Nephron progenitor cell (in vitro differentiated cells): ENCODE measurements at regions not wholly inside any gene's neighbourhood (a gene's known extent, or its start where the extent isn't known, plus 50 kb on each side); places are given as distances from the start of the nearest gene placed in this dataset.

Experiments
- DNase-seq: peaks from one replicate; pipeline ENCODE4 v3.0.0; 2021
- H3K27ac Mint-ChIP-seq: 2 replicates; pipeline ENCODE4 v1.8.0; 2021; ENCODE audit warnings: mild to moderate bottlenecking, moderate library complexity, mixed read lengths
- H3K27me3 Mint-ChIP-seq: 2 replicates; pipeline ENCODE4 v1.8.0; 2021; ENCODE audit warnings: mild to moderate bottlenecking, low read depth, mixed read lengths; ENCODE audit not compliant: poor library complexity
- H3K36me3 Mint-ChIP-seq: 2 replicates; pipeline ENCODE4 v1.8.0; 2021; ENCODE audit warnings: low read depth, mixed read lengths
- H3K4me1 Mint-ChIP-seq: 2 replicates; pipeline ENCODE4 v1.8.0; 2021; ENCODE audit warnings: mixed read lengths
- H3K4me3 Mint-ChIP-seq: 2 replicates; pipeline ENCODE4 v1.8.0; 2021; ENCODE audit warnings: mild to moderate bottlenecking, moderate library complexity, mixed read lengths
- H3K9me3 Mint-ChIP-seq: 2 replicates; pipeline ENCODE4 v1.8.0; 2021; ENCODE audit warnings: mild to moderate bottlenecking, moderate library complexity, mixed read lengths
- TF ChIP-seq, protein P1 (sequence below): fragments of 200-600 bp; sonication (generic); IDR thresholded peaks from 2 replicates; pipeline ENCODE4 v1.5.0; 2021; ENCODE audit warnings: antibody characterized with exemption

DNA sequence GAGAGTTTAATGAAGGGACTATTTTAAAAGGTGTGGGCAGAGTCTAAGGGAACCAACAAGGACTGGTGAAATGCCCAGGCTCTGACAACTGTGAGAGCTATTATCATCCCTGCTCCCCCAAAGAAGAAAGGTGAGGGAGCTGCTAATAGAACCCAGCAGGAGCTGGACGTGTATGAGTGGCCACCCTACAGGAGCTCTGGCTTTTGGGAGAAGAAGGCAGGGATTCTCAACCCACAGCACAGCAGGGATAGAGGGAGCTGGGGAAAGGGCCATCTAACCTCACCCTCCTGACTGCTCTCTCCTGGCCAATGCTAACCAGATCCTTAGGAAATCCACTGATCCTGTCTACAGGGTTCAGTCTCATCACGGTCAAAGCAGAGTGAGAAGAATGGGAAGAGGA lies 57.1 kb downstream of the GRIN2B start:
- no peak overlapping the region for H3K27ac Mint-ChIP-seq
- no peak overlapping the region for H3K4me3 Mint-ChIP-seq

DNA sequence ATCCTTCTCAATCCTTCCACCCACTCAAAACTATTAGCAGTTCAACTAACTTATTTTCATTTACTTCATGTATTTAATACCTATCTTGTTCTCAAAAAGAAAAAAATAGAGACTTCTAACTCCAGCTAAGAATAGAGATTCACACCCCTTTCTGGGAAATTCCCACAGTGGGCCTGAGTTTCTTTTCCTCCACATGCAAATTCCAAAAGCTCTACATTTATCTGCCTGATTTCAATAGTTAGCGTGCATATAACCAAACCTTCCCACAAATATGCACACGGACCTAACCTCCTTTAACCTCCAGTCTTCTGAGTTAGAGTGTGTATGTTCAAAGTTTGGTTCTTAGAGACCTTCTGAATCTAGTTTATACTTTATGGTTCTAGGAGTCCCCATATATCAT lies 62.5 kb downstream of the GRIN2B start:
- no peak overlapping the region for H3K27ac Mint-ChIP-seq
- no peaks in the 10 kb centered on the region for H3K36me3 Mint-ChIP-seq
- H3K4me1 Mint-ChIP-seq = no peaks in the 10 kb centered on the region
- DNase-seq = no peak
- TF ChIP-seq, protein P1, sequence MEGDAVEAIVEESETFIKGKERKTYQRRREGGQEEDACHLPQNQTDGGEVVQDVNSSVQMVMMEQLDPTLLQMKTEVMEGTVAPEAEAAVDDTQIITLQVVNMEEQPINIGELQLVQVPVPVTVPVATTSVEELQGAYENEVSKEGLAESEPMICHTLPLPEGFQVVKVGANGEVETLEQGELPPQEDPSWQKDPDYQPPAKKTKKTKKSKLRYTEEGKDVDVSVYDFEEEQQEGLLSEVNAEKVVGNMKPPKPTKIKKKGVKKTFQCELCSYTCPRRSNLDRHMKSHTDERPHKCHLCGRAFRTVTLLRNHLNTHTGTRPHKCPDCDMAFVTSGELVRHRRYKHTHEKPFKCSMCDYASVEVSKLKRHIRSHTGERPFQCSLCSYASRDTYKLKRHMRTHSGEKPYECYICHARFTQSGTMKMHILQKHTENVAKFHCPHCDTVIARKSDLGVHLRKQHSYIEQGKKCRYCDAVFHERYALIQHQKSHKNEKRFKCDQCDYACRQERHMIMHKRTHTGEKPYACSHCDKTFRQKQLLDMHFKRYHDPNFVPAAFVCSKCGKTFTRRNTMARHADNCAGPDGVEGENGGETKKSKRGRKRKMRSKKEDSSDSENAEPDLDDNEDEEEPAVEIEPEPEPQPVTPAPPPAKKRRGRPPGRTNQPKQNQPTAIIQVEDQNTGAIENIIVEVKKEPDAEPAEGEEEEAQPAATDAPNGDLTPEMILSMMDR = no peak
- peaks cover 18% of the 10 kb centered on the region for H3K27me3 Mint-ChIP-seq
- H3K4me3 Mint-ChIP-seq = no peak overlapping the region
- H3K9me3 Mint-ChIP-seq = no peaks in the 10 kb centered on the region

More for the DNA sequence above, 57.1 kb downstream of the GRIN2B start:
- peaks cover 14% of the 10 kb centered on the region for H3K27me3 Mint-ChIP-seq
- no peaks in the 10 kb centered on the region for H3K4me1 Mint-ChIP-seq
- no peaks in the 10 kb centered on the region for H3K36me3 Mint-ChIP-seq
- no peak for DNase-seq
- H3K9me3 Mint-ChIP-seq = no peaks in the 10 kb centered on the region
- TF ChIP-seq, protein P1 = no peak

DNA sequence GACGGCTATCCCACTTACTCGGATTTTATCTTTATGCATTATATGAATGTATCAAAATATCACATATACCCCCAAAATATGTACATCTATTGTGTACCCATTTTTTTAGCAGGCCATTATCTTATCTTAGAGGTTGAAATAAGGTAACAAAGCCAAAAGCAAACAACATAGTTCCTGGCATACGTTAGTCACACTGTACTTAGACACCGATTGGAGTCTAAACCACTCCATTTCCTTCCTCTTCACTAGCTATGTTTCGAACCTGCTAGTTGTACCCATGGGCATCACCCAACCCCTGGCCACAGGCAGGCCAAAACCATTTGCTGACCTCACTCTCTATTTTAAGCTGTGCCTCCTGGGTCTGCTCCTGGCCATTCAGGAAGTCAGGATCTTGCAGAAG lies 66.3 kb downstream of the GRIN2B start:
- no peak overlapping the region for H3K4me3 Mint-ChIP-seq
- peaks cover 18% of the 10 kb centered on the region for H3K27me3 Mint-ChIP-seq
- no peaks in the 10 kb centered on the region for H3K36me3 Mint-ChIP-seq
- no peaks in the 10 kb centered on the region for H3K4me1 Mint-ChIP-seq
- TF ChIP-seq, protein P1 = no peak
- no peaks in the 10 kb centered on the region for H3K9me3 Mint-ChIP-seq
- no peak for DNase-seq
- H3K27ac Mint-ChIP-seq = no peak overlapping the region

DNA sequence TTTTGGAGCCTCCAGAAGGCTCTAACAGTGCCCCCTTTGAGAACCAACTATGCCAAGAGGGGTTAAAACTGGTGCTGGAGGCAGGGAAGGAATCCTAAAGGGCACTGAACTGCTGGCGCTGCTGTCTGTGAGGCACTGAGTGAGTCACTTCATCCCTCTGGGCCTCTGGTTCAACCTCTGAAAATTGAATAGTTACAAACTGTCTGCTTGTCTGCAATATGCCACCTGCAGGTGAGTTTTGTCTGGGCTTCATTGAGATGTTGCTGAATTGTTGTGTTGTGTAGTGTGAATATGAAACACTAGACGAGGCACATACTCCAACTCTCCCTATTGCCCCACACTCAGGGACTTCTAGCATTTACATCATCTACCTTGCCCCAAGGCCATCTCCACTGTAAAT lies 68.0 kb downstream of the GRIN2B start:
- Mint-ChIP-seq H3K9me3 (no peaks in the 10 kb centered on the region), H3K4me1 (no peaks in the 10 kb centered on the region), H3K4me3 (no peak overlapping the region), H3K36me3 (no peaks in the 10 kb centered on the region), H3K27ac (no peak overlapping the region), H3K27me3 (peaks cover 22% of the 10 kb centered on the region)
- DNase-seq = no peak
- TF ChIP-seq, protein P1 = no peak

DNA sequence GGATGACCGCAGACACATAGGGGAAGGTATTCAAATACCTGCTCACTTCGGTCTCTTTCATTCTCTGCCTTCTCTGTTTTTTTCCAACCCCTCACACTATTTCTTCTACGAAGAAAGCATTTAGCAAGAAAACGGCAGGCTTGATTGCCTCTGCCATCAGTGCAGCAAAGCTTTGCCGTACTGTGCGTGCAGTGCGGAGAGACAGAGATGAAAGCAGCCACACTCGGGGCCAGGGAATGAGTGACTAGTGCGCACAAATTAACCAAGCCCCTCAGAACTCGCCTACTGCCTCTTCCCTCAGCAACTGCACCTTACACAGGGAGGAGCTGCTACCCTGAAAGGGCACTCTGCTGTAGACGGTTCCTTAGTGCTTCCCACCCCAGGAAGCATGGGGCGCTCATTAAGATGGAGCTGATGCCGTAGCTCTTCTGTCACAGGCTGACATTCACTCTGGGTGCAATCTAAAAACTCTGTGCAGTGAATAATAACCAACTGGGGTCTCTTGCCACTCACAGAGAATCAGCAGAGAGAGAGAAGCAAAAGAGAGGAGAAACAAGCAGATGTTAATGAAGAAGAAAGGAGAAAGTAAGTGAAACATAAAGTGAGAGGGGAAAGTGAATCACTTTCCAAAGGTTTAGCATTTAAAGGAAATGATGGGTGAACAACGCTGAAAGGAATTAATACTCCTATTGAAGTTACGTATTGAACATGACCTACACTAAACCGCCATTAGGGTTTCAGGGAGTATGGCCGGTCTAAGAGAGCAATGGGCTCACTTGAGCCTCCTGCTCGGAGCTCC lies 69.4 kb downstream of the GRIN2B start:
- no peaks in the 10 kb centered on the region for H3K9me3 Mint-ChIP-seq
- peaks cover 19% of the 10 kb centered on the region for H3K27me3 Mint-ChIP-seq
- no peak overlapping the region for H3K4me3 Mint-ChIP-seq
- TF ChIP-seq, protein P1 = no peak
- H3K27ac Mint-ChIP-seq = no peak overlapping the region
- no peaks in the 10 kb centered on the region for H3K36me3 Mint-ChIP-seq
- DNase-seq = no peak
- no peaks in the 10 kb centered on the region for H3K4me1 Mint-ChIP-seq

DNA sequence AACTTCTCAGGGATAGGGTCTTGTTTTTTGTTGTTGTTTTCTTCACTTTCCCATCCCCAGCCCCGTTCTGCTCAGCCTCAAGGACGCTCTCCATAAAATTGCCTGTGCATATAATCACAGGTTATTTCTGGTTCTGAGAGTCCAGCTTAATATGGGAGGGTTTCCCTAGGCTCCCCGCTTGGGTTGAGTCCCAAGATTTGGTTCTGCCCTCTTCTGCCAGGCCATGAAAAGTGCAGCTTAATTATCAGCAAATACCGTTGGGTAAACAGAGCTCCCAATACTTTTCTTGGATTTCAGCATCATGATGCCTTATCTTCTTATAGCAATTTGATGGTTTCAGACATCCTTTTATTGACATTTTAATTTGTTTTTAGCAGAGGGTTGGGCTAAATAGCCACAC lies 75.6 kb downstream of the GRIN2B start:
- Mint-ChIP-seq H3K9me3 (peaks cover 14% of the 10 kb centered on the region), H3K36me3 (no peaks in the 10 kb centered on the region), H3K27ac (no peak overlapping the region), H3K4me3 (no peak overlapping the region), H3K27me3 (peaks cover 10% of the 10 kb centered on the region), H3K4me1 (no peaks in the 10 kb centered on the region)
- TF ChIP-seq, protein P1 = no peak
- no peak for DNase-seq
